HEK293 (cell line): ENCODE measurements at regions not wholly inside any gene's neighbourhood (a gene's known extent, or its start where the extent isn't known, plus 50 kb on each side); places are given as distances from the start of the nearest gene placed in this dataset.
"Not testable (repeated sequence)": the region's sequence is repeated elsewhere in the genome, so short reads cannot be mapped to it uniquely, and the experiment has no call there.

ENCODE experiments used
- CTCF ChIA-PET: fragments of 350-600 bp; formaldehyde crosslinking; extraction: SDS; loops from one replicate; lab custom pipeline; 2021; ENCODE audit warnings: antibody characterized with exemption; lab: Yijun Ruan, JAX
- POLR2A ChIA-PET: fragments of 300-600 bp; formaldehyde crosslinking; extraction: SDS; loops from one replicate; lab custom pipeline; 2020; ENCODE audit warnings: antibody characterized with exemption, inconsistent platforms; lab: Yijun Ruan, JAX
- H3K27ac ChIP-seq: fragments of 200-500 bp; sonication (Bioruptor generic); 2 replicates; pipeline ENCODE4 v1.5.1; 2014; ENCODE audit warnings: low read depth, low read length, control low read depth, inconsistent platforms; ENCODE audit errors: extremely low read depth
- H3K36me3 ChIP-seq, 2 experiments: fragments of 200-500 bp in 1 of 2; sonication (Bioruptor generic) in 1 of 2; 1 replicate in 1 of 2; 2 replicates in 1 of 2; pipeline ENCODE4 v1.5.1; 2014 to 2017; ENCODE audit warnings: inconsistent platforms in 2 of 2, low read length in 2 of 2; ENCODE audit not compliant: control insufficient read depth in 2 of 2, insufficient read depth in 1 of 2
- H3K4me1 ChIP-seq: fragments of 200-500 bp; sonication (Bioruptor generic); 2 replicates; pipeline ENCODE4 v1.5.1; 2014; ENCODE audit warnings: mild to moderate bottlenecking, low read length, inconsistent platforms; ENCODE audit not compliant: control insufficient read depth, insufficient read depth
- H3K4me3 ChIP-seq: 2 replicates; pipeline ENCODE4 v1.5.1; 2011; ENCODE audit warnings: low read depth, mild to moderate bottlenecking, control low read depth, low read length, moderate library complexity
- H3K9me3 ChIP-seq: fragments of 200-500 bp; sonication (Bioruptor generic); 2 replicates; pipeline ENCODE4 v1.5.1; 2014; ENCODE audit warnings: low read depth, low read length, inconsistent platforms; ENCODE audit not compliant: control insufficient read depth, insufficient read depth
- EGR2 ChIP-seq: fragments of 450-650 bp; formaldehyde crosslinking; IDR thresholded peaks from 2 replicates; pipeline ENCODE4 v1.5.1; 2016; ENCODE audit warnings: low read depth, missing biosample characterization, missing genetic modification characterization
- GFI1B ChIP-seq: fragments of 450-650 bp; formaldehyde crosslinking; IDR thresholded peaks from 2 replicates; pipeline ENCODE4 v1.5.1; 2016; ENCODE audit warnings: missing biosample characterization, missing genetic modification characterization
- PRDM4 ChIP-seq: fragments of 450-650 bp; formaldehyde crosslinking; IDR thresholded peaks from 2 replicates; pipeline ENCODE4 v1.5.1; 2017; ENCODE audit warnings: missing biosample characterization, missing genetic modification characterization
- TSHZ1 ChIP-seq: fragments of 450-650 bp; formaldehyde crosslinking; IDR thresholded peaks from 2 replicates; pipeline ENCODE4 v1.5.1; 2016; ENCODE audit warnings: missing biosample characterization, missing genetic modification characterization, borderline replicate concordance
- ZBTB10 ChIP-seq: fragments of 450-650 bp; formaldehyde crosslinking; IDR thresholded peaks from 2 replicates; pipeline ENCODE4 v1.5.1; 2016; ENCODE audit warnings: missing biosample characterization, missing genetic modification characterization
- ZFP69B ChIP-seq: fragments of 450-650 bp; formaldehyde crosslinking; IDR thresholded peaks from 2 replicates; pipeline ENCODE4 v1.5.1; 2016; ENCODE audit warnings: missing biosample characterization, missing genetic modification characterization
- ZNF138 ChIP-seq: fragments of 450-650 bp; formaldehyde crosslinking; IDR thresholded peaks from 2 replicates; pipeline ENCODE4 v1.5.1; 2016; ENCODE audit warnings: missing biosample characterization, missing genetic modification characterization, borderline replicate concordance
- ZNF23 ChIP-seq: fragments of 450-650 bp; formaldehyde crosslinking; IDR thresholded peaks from 2 replicates; pipeline ENCODE4 v1.5.1; 2016; ENCODE audit warnings: missing biosample characterization, missing genetic modification characterization, borderline replicate concordance
- ZNF239 ChIP-seq: fragments of 450-650 bp; formaldehyde crosslinking; IDR thresholded peaks from 2 replicates; pipeline ENCODE4 v1.5.1; 2016; ENCODE audit warnings: missing biosample characterization, missing genetic modification characterization
- ZNF335 ChIP-seq: fragments of 450-650 bp; formaldehyde crosslinking; conservative IDR thresholded peaks from 2 replicates; pipeline ENCODE4 v1.5.1; 2016; ENCODE audit warnings: missing biosample characterization, missing genetic modification characterization
- ZNF366 ChIP-seq: fragments of 450-650 bp; formaldehyde crosslinking; conservative IDR thresholded peaks from 2 replicates; pipeline ENCODE4 v1.5.1; 2016; ENCODE audit warnings: missing biosample characterization, missing genetic modification characterization
- ZNF37A ChIP-seq: fragments of 450-650 bp; IDR thresholded peaks from 2 replicates; pipeline ENCODE4 v1.5.1; 2018; ENCODE audit warnings: missing biosample characterization, missing genetic modification characterization
- ZNF391 ChIP-seq: fragments of 450-650 bp; formaldehyde crosslinking; IDR thresholded peaks from 2 replicates; pipeline ENCODE4 v1.5.1; 2016; ENCODE audit warnings: low read depth, missing biosample characterization, missing genetic modification characterization, borderline replicate concordance
- ZNF621 ChIP-seq: fragments of 450-650 bp; formaldehyde crosslinking; IDR thresholded peaks from 2 replicates; pipeline ENCODE4 v1.5.1; 2017; ENCODE audit warnings: missing biosample characterization, missing genetic modification characterization
- ZNF654 ChIP-seq: fragments of 450-650 bp; formaldehyde crosslinking; IDR thresholded peaks from 2 replicates; pipeline ENCODE4 v1.5.1; 2016; ENCODE audit warnings: low read depth, missing biosample characterization, missing genetic modification characterization
- ZNF707 ChIP-seq: fragments of 450-650 bp; formaldehyde crosslinking; IDR thresholded peaks from 2 replicates; pipeline ENCODE4 v1.5.1; 2016; ENCODE audit warnings: missing biosample characterization, missing genetic modification characterization

- TF ChIP-seq ZBTB10 (tag by site-specific recombination) (no peak), PRDM4 (no peak), ZNF707 (tag by site-specific recombination) (no peak), ZNF621 (tag by site-specific recombination) (no peak), ZNF366 (no peak), ZNF335 (tag by site-specific recombination) (no peak), ZFP69B (tag by site-specific recombination) (no peak), EGR2 (tag by site-specific recombination) (no peak), TSHZ1 (tag by site-specific recombination) (no peak), ZNF654 (no peak)
Observed at GRCh38 chr6:140785926-140786325, 1346.8 kb upstream of the GJE1 start (continued).

- H3K4me3 ChIP-seq = no peak overlapping the region
- H3K9me3 ChIP-seq = no peaks in the 10 kb centered on the region
- ChIA-PET CTCF (no interaction called here), POLR2A (no interaction called here)
- H3K36me3 ChIP-seq = no peaks in the 10 kb centered on the region
- TF ChIP-seq ZNF138 (tag by site-specific recombination) = no peak
- no peak for TF ChIP-seq GFI1B (tag by site-specific recombination)
- TF ChIP-seq ZNF23 (tag by site-specific recombination) = no peak
- TF ChIP-seq ZNF391 (tag by site-specific recombination) = no peak
- TF ChIP-seq ZNF239 (tag by site-specific recombination) = no peak
- TF ChIP-seq ZNF37A (tag by site-specific recombination) = no peak
- no peaks in the 10 kb centered on the region for H3K4me1 ChIP-seq
- no peak overlapping the region for H3K27ac ChIP-seq
Observed at GRCh38 chr6:140784573-140784972, 1348.2 kb upstream of the GJE1 start.

GRCh38 chr6:140783504-140783903 is 1349.2 kb upstream of the GJE1 start:
- H3K4me1 ChIP-seq, H3K27ac ChIP-seq, H3K4me3 ChIP-seq, POLR2A ChIA-PET, CTCF ChIA-PET, H3K36me3 ChIP-seq, H3K9me3 ChIP-seq: not testable (repeated sequence)
